Ascending aorta (tissue), 2 donors: ENCODE measurements at regions not wholly inside any gene's neighbourhood (a gene's known extent, or its start where the extent isn't known, plus 50 kb on each side); places are given as distances from the start of the nearest gene placed in this dataset.

Experiments used
- DNase-seq, 2 donors: peaks; one replicate each; pipeline ENCODE4 v3.0.0-alpha.2; 2019; ENCODE audit warnings: low spot score in 2 of 2
- H3K27ac ChIP-seq, 2 donors: fragments of 200-600 bp; sonication (generic); one replicate each; pipeline ENCODE4 v1.5.1; 2016 to 2017; ENCODE audit warnings: mild to moderate bottlenecking in 1 of 2
- H3K27me3 ChIP-seq: fragments of 200-600 bp; sonication (generic); one replicate; pipeline ENCODE4 v1.5.1; 2017
- H3K36me3 ChIP-seq, 2 donors: fragments of 200-600 bp; sonication (generic); one replicate each; pipeline ENCODE4 v1.5.1; 2016
- H3K4me1 ChIP-seq, 2 donors: fragments of 200-600 bp; sonication (generic); one replicate each; pipeline ENCODE4 v1.5.1; 2016 to 2017; ENCODE audit warnings: mild to moderate bottlenecking in 1 of 2
- H3K4me3 ChIP-seq, 2 donors: fragments of 200-600 bp; sonication (generic); one replicate each; pipeline ENCODE4 v1.5.1; 2016 to 2017; ENCODE audit warnings: mild to moderate bottlenecking in 1 of 2
- H3K9me3 ChIP-seq, 2 donors: fragments of 200-600 bp; sonication (generic); one replicate each; pipeline ENCODE4 v1.5.1; 2016
- CTCF ChIP-seq, 3 experiments: fragments of 200-600 bp in 2 of 3; fragments of 450-650 bp in 1 of 3; sonication (generic) in 2 of 3; IDR thresholded peaks; one replicate each; pipeline ENCODE4 v1.5.1; 2016 to 2019; ENCODE audit warnings: antibody characterized with exemption in 3 of 3, mild to moderate bottlenecking in 1 of 3, moderate library complexity in 1 of 3
- intact Hi-C: fragments of 100-400 bp; cut with DNase I; formaldehyde crosslinking; loops from one replicate; pipeline ENCODE4 v1.15.1; 2023

- Histone ChIP-seq H3K27ac (no peak overlapping the region), H3K4me1 (no peaks in the 10 kb centered on the region), H3K4me3 (no peak overlapping the region), H3K36me3 (no peaks in the 10 kb centered on the region), H3K27me3 (no peaks in the 10 kb centered on the region), H3K9me3 (no peaks in the 10 kb centered on the region)
- DNase-seq = no peak
- TF ChIP-seq CTCF (IDR thresholded peaks at IDR 0.05) = no peak
- intact Hi-C loops = no loop called here
These were observed 140.6 kb upstream of the STARD13 start for GRCh38 chr13:33426131-33426530.

DNA sequence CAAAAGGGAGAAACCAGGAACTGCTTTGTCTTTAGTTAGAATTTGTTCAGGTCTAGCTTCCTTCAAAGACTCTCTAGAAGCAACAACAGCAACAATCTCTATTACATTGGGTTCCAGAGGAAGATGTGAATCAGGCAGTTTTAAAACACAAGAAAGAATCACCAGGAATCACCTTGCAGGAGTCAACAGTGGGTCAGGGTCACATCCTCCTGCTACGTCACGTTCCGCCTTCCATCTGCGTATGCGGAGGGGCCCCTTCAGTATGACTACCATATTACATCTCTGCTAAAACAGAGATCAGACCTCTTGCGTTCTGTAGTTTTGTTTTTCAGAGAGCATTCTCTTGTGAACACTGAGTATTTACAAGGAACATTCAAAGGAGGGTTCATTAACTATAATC, 147.8 kb upstream of the STARD13 start:
- DNase-seq = no peak
- no peak for TF ChIP-seq CTCF (IDR thresholded peaks at IDR 0.05)
- no peaks in the 10 kb centered on the region for H3K9me3 ChIP-seq
- no peak overlapping the region for H3K27ac ChIP-seq
- H3K27me3 ChIP-seq = no peaks in the 10 kb centered on the region
- no peak overlapping the region for H3K4me3 ChIP-seq
- intact Hi-C loops = no loop called here
- H3K4me1 ChIP-seq = no peaks in the 10 kb centered on the region
- no peaks in the 10 kb centered on the region for H3K36me3 ChIP-seq

GRCh38 chr13:33434676-33435075, 149.1 kb upstream of the STARD13 start:
- H3K9me3 ChIP-seq = no peaks in the 10 kb centered on the region
- H3K27ac ChIP-seq = no peak overlapping the region
- intact Hi-C loops = no loop called here
- H3K27me3 ChIP-seq = no peaks in the 10 kb centered on the region
- DNase-seq = no peak
- no peak for TF ChIP-seq CTCF (IDR thresholded peaks at IDR 0.05)
- H3K36me3 ChIP-seq = no peaks in the 10 kb centered on the region
- no peak overlapping the region for H3K4me3 ChIP-seq
- no peaks in the 10 kb centered on the region for H3K4me1 ChIP-seq

GRCh38 chr13:33435207-33435606, 149.7 kb upstream of the STARD13 start:
- intact Hi-C loops = no loop called here
- TF ChIP-seq CTCF (IDR thresholded peaks at IDR 0.05) = no peak
- Histone ChIP-seq H3K4me3 (no peak overlapping the region), H3K9me3 (no peaks in the 10 kb centered on the region), H3K27ac (no peak overlapping the region), H3K27me3 (no peaks in the 10 kb centered on the region), H3K4me1 (no peaks in the 10 kb centered on the region), H3K36me3 (no peaks in the 10 kb centered on the region)
- DNase-seq = no peak

DNA sequence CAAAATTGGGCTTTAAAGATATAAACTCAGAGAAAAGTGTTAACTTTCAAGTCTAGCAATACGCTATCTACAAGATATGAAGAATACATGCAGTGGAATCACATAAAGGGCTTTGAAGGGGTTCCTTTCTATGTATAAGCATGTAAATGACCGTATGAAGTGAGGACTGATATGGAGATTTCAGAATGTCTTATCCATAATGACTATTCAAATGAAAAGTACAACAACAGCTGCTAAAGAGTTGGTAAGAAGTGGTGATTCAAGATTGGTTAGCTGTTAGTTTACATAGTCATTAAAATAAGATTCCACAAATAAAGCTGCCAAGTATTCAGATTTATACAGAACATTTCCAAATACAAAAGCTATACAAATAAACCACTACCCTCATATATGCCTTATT, 153.4 kb upstream of the STARD13 start:
- intact Hi-C loops = no loop called here
- DNase-seq = no peak
- H3K4me1 ChIP-seq = no peaks in the 10 kb centered on the region
- no peaks in the 10 kb centered on the region for H3K27me3 ChIP-seq
- no peak for TF ChIP-seq CTCF (IDR thresholded peaks at IDR 0.05)
- H3K4me3 ChIP-seq = no peak overlapping the region
- H3K9me3 ChIP-seq = no peaks in the 10 kb centered on the region
- no peaks in the 10 kb centered on the region for H3K36me3 ChIP-seq
- H3K27ac ChIP-seq = no peak overlapping the region

DNA sequence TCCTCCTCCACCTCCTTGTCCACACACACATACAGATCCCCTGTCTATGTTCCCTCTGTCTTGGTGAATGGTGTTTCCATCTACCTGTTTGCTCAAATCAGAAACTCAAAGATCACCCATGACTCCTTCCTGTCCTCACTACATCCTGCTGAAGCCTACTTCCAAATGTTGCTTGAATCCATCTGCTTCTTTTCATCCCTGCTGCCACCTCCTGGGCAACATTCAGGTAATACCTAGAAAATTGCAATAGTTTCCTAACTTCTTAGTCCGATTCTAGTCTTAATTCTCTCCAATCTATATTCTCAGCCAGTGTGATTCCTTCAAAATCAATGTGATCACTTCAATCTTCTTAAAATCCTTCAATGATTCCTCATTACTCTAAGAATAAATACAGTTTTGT, 155.5 kb upstream of the STARD13 start:
- Histone ChIP-seq H3K27me3 (no peaks in the 10 kb centered on the region), H3K4me3 (no peak overlapping the region), H3K27ac (no peak overlapping the region), H3K36me3 (no peaks in the 10 kb centered on the region), H3K9me3 (no peaks in the 10 kb centered on the region), H3K4me1 (no peaks in the 10 kb centered on the region)
- DNase-seq = no peak
- TF ChIP-seq CTCF (IDR thresholded peaks at IDR 0.05) = no peak
- intact Hi-C loops = no loop called here
